H1 (cell line): ENCODE measurements at regions not wholly inside any gene's neighbourhood (a gene's known extent, or its start where the extent isn't known, plus 50 kb on each side); places are given as distances from the start of the nearest gene placed in this dataset.

Experiments used
- CHD1 ChIP-seq: IDR thresholded peaks from 2 replicates; pipeline ENCODE4 v1.6.1; 2012; ENCODE audit warnings: low read depth, low read length, improper control_type of control experiment
- CHD2 ChIP-seq: IDR thresholded peaks from 2 replicates; pipeline ENCODE4 v1.6.1; 2012; ENCODE audit warnings: low read length, improper control_type of control experiment
- CHD7 ChIP-seq: fragments of 300-600 bp; sonication (generic); IDR thresholded peaks from 2 replicates; pipeline ENCODE4 v1.7.1; 2012; ENCODE audit warnings: low read length, moderate library complexity, mild to moderate bottlenecking, inconsistent platforms; ENCODE audit not compliant: insufficient replicate concordance
- HDAC6 ChIP-seq: IDR thresholded peaks from one replicate; pipeline ENCODE4 v1.7.1; 2012; ENCODE audit warnings: low read depth, mild to moderate bottlenecking, inconsistent platforms, low read length, moderate library complexity
- KDM4A ChIP-seq: IDR thresholded peaks from one replicate; pipeline ENCODE4 v1.7.1; 2012; ENCODE audit warnings: low read depth, mild to moderate bottlenecking, moderate library complexity, low read length, inconsistent platforms; ENCODE audit not compliant: severe bottlenecking
- NANOG ChIP-seq: IDR thresholded peaks from 2 replicates; pipeline ENCODE4 v1.6.1; 2011; ENCODE audit warnings: low read length, low read depth, mild to moderate bottlenecking, inconsistent platforms; ENCODE audit not compliant: insufficient read depth, poor library complexity, severe bottlenecking
- PHF8 ChIP-seq: fragments of 200-600 bp; sonication (generic); conservative IDR thresholded peaks from 2 replicates; pipeline ENCODE4 v1.7.1; 2012; ENCODE audit warnings: low read depth, mild to moderate bottlenecking, inconsistent platforms, low read length, moderate library complexity
- RAD21 ChIP-seq, 2 experiments: IDR thresholded peaks in 1 of 2; conservative IDR thresholded peaks in 1 of 2; 2 replicates each; pipeline ENCODE4 v1.6.1; 2011; ENCODE audit warnings: low read depth in 2 of 2, low read length in 2 of 2, improper control_type of control experiment in 1 of 2, inconsistent platforms in 1 of 2, mild to moderate bottlenecking in 1 of 2, moderate library complexity in 1 of 2
- TEAD4 ChIP-seq: IDR thresholded peaks from 2 replicates; pipeline ENCODE4 v1.6.1; 2012; ENCODE audit warnings: low read depth, low read length, inconsistent platforms, mixed read lengths
- USF2 ChIP-seq: IDR thresholded peaks from 2 replicates; pipeline ENCODE4 v1.6.1; 2011; ENCODE audit warnings: low read length, improper control_type of control experiment
- YY1 ChIP-seq: IDR thresholded peaks from 2 replicates; pipeline ENCODE4 v1.6.1; 2011; ENCODE audit warnings: low read depth, mild to moderate bottlenecking, low read length

- TF ChIP-seq CHD7: no peak
- TF ChIP-seq RAD21 (IDR thresholded peaks at IDR 0.05 in 1 of 2, conservative IDR thresholded peaks at IDR 0.05 in 1 of 2; ENCODE audit: low read depth in 2 of 2, low read length in 2 of 2): no peak
- no peak for TF ChIP-seq TEAD4
- no peak for TF ChIP-seq CHD1
- no peak for TF ChIP-seq NANOG
- no peak for TF ChIP-seq HDAC6
- no peak for TF ChIP-seq CHD2
- no peak for TF ChIP-seq USF2
- TF ChIP-seq PHF8: no peak
- no peak for TF ChIP-seq KDM4A
- TF ChIP-seq YY1: no peak
These were observed 104.3 kb upstream of the ID2 start (continued) for GRCh38 chr2:8577573-8577972.
